DND-41 (cell line): ENCODE measurements at regions not wholly inside any gene's neighbourhood (a gene's known extent, or its start where the extent isn't known, plus 50 kb on each side); places are given as distances from the start of the nearest gene placed in this dataset.

ENCODE experiments used
- ATAC-seq: fragments of 200-7000 bp; cut with Tn5 transposase; 3 replicates; pipeline ENCODE4 v1.9.1; 2021; ENCODE audit warnings: low read depth; ENCODE audit not compliant: insufficient read depth
- DNase-seq: peaks from one replicate; pipeline ENCODE4 v3.0.0-alpha.2; 2020
- H2AFZ ChIP-seq: 2 replicates; pipeline ENCODE4 v1.6.0; 2012; ENCODE audit warnings: low read depth, low read length
- H3K27ac ChIP-seq: 2 replicates; pipeline ENCODE4 v1.5.1; 2012; ENCODE audit warnings: low read length, inconsistent platforms
- H3K27me3 ChIP-seq: fragments of 200-600 bp; sonication (generic); 2 replicates; pipeline ENCODE4 v1.6.0; 2012; ENCODE audit warnings: low read length, mild to moderate bottlenecking, inconsistent platforms; ENCODE audit not compliant: insufficient read depth, poor library complexity
- H3K36me3 ChIP-seq: 2 replicates; pipeline ENCODE4 v1.5.1; 2012; ENCODE audit warnings: low read length, inconsistent platforms; ENCODE audit not compliant: insufficient read depth
- H3K4me1 ChIP-seq: 2 replicates; pipeline ENCODE4 v1.5.1; 2012; ENCODE audit warnings: mild to moderate bottlenecking, low read length; ENCODE audit not compliant: insufficient read depth
- H3K4me2 ChIP-seq: 2 replicates; pipeline ENCODE4 v1.6.0; 2012; ENCODE audit warnings: mild to moderate bottlenecking, moderate library complexity, low read length, inconsistent platforms; ENCODE audit not compliant: insufficient read depth
- H3K4me3 ChIP-seq, 2 experiments: fragments of 200-600 bp in 1 of 2; shearing (Covaris generic) in 1 of 2; 2 replicates each; pipeline ENCODE4 v1.5.1; 2012 to 2016; ENCODE audit warnings: inconsistent platforms in 2 of 2, low read length in 2 of 2, mild to moderate bottlenecking in 2 of 2, low read depth in 1 of 2, moderate library complexity in 1 of 2
- H3K79me2 ChIP-seq: 2 replicates; pipeline ENCODE4 v1.6.0; 2012; ENCODE audit warnings: low read length, inconsistent platforms; ENCODE audit not compliant: insufficient read depth
- H3K9ac ChIP-seq: 2 replicates; pipeline ENCODE4 v1.6.0; 2012; ENCODE audit warnings: low read depth, mild to moderate bottlenecking, inconsistent platforms, low read length, moderate library complexity
- H3K9me3 ChIP-seq: 2 replicates; pipeline ENCODE4 v1.5.1; 2012; ENCODE audit warnings: low read length, moderate library complexity, mild to moderate bottlenecking, inconsistent platforms; ENCODE audit not compliant: insufficient read depth, severe bottlenecking
- H4K20me1 ChIP-seq: 2 replicates; pipeline ENCODE4 v1.6.0; 2012; ENCODE audit warnings: low read length; ENCODE audit not compliant: insufficient read depth
- CTCF ChIP-seq: IDR thresholded peaks from 2 replicates; pipeline ENCODE4 v1.5.1; 2012; ENCODE audit warnings: borderline replicate concordance, low read length, moderate library complexity, mild to moderate bottlenecking; ENCODE audit not compliant: poor library complexity, severe bottlenecking; ENCODE audit errors: extremely low read depth
- EZH2 ChIP-seq: IDR thresholded peaks from 3 replicates; pipeline ENCODE4 v1.6.1; 2012; ENCODE audit warnings: borderline replicate concordance, low read depth, mild to moderate bottlenecking, moderate library complexity, low read length, inconsistent platforms; ENCODE audit not compliant: severe bottlenecking

DNA sequence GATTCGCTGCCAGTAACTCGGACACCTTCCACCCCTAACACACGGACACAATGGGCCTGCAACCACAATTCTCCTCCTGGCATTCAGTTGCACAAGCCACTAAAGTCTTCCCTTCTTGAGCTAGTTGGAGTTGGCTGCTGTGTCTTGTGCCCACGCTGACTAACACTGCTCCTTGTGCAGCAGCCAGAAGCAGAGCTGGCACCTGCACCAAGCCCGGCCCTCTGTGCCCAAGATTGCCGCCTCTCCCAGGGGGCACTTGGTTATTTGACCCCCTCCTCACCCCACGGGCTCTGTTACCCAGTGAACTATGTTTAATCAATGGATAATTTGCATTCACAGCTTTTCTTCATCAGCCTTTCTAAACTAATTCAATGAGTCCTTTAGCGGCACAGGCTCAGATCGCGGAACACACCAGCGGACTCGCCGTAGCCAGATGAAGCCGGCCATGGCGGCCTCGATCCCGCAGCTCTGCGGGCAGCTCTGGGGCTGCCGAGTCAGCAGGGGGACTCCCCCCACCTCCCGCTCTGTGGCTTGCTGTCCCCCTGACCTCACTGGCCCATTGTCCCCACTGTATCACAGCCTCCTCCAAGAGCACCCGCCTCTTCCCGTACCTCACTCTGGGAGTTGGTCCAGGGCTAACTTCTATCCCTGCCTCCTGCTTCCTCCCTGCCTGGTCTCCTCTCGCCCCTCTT, 94.8 kb upstream of the AFDN start:
- Histone ChIP-seq H3K27me3 (no peaks in the 10 kb centered on the region), H3K27ac (no peak overlapping the region)

GRCh38 chr6:167733740-167734661, 92.7 kb upstream of the AFDN start:
- no peaks in the 10 kb centered on the region for H3K27me3 ChIP-seq
- H3K36me3 ChIP-seq: no peaks in the 10 kb centered on the region
- H3K4me1 ChIP-seq: no peaks in the 10 kb centered on the region
- no peak overlapping the region for H3K27ac ChIP-seq
- no peak overlapping the region for H2AFZ ChIP-seq
- ATAC-seq (no peak), DNase-seq (no peak)
- TF ChIP-seq EZH2: no peak
- no peak for TF ChIP-seq CTCF
- no peaks in the 10 kb centered on the region for H4K20me1 ChIP-seq
- H3K9me3 ChIP-seq: no peaks in the 10 kb centered on the region
- H3K9ac ChIP-seq: no peak overlapping the region
- H3K79me2 ChIP-seq: no peaks in the 10 kb centered on the region
- H3K4me2 ChIP-seq: no peak overlapping the region
- no peak overlapping the region for H3K4me3 ChIP-seq

More for the DNA sequence above, 94.8 kb upstream of the AFDN start:
- H3K4me2 ChIP-seq: no peak overlapping the region
- no peaks in the 10 kb centered on the region for H3K9me3 ChIP-seq
- H3K36me3 ChIP-seq: no peaks in the 10 kb centered on the region
- DNase-seq (no peak), ATAC-seq (no peak)
- no peaks in the 10 kb centered on the region for H4K20me1 ChIP-seq
- H2AFZ ChIP-seq: no peak overlapping the region
- H3K4me1 ChIP-seq: no peaks in the 10 kb centered on the region
- H3K79me2 ChIP-seq: no peaks in the 10 kb centered on the region
- H3K9ac ChIP-seq: no peak overlapping the region
- no peak for TF ChIP-seq EZH2
- no peak for TF ChIP-seq CTCF
- H3K4me3 ChIP-seq: no peak overlapping the region

- Histone ChIP-seq H3K27me3 (no peaks in the 10 kb centered on the region), H3K4me3 (no peak overlapping the region), H3K4me1 (no peaks in the 10 kb centered on the region), H3K36me3 (no peaks in the 10 kb centered on the region), H3K9ac (no peak overlapping the region), H3K9me3 (no peaks in the 10 kb centered on the region), H3K27ac (no peak overlapping the region), H4K20me1 (no peaks in the 10 kb centered on the region), H3K4me2 (no peak overlapping the region), H3K79me2 (no peaks in the 10 kb centered on the region), H2AFZ (no peak overlapping the region)
- TF ChIP-seq EZH2: no peak
- no peak for TF ChIP-seq CTCF
- ATAC-seq (no peak), DNase-seq (no peak)
Measured at GRCh38 chr6:167734662-167735083, 92.0 kb upstream of the AFDN start.
